ENCODE measurements at regions not wholly inside any gene's neighbourhood (a gene's known extent, or its start where the extent isn't known, plus 50 kb on each side); places are given as distances from the start of the nearest gene placed in this dataset.

GRCh38 chr16:27620541-27620940, 70.6 kb downstream of the KATNIP start:
- no peak for DNase-seq
- Histone ChIP-seq H3K56ac (ENCODE audit: insufficient read length, low read depth, low read length) (no peak overlapping the region), H3K9ac (ENCODE audit: extremely low read depth, insufficient read length, low read length) (no peak overlapping the region), H4K20me1 (ENCODE audit: control insufficient read depth, insufficient read depth, insufficient read length) (no peaks in the 10 kb centered on the region), H3K27ac (ENCODE audit: insufficient read length, low read depth, low read length) (no peak overlapping the region), H3K23me2 (ENCODE audit: insufficient read length, low read depth, low read length, poor library complexity, severe bottlenecking) (peaks cover 2% of the 10 kb centered on the region), H3K14ac (ENCODE audit: insufficient read depth, low read length) (no peak overlapping the region), H3K23ac (ENCODE audit: insufficient read length, low read depth, low read length) (no peak overlapping the region), H3T11ph (ENCODE audit: low read length) (no peak overlapping the region), H3K79me2 (ENCODE audit: insufficient read depth, low read length) (no peaks in the 10 kb centered on the region), H3K4me1 (ENCODE audit: insufficient read depth, low read length) (peaks cover 3% of the 10 kb centered on the region; the same call in 1 of the 2 replicates), H3K4ac (ENCODE audit: low read depth, low read length) (no peak overlapping the region), H3K79me1 (ENCODE audit: insufficient read depth, low read depth, low read length, poor library complexity, severe bottlenecking) (no peaks in the 10 kb centered on the region), H3K18ac (ENCODE audit: insufficient read length, low read depth, low read length) (no peak overlapping the region), H4K5ac (ENCODE audit: insufficient read length, low read depth, low read length) (no peak overlapping the region), H2AK5ac (ENCODE audit: insufficient read length, low read length) (no peak overlapping the region), H2BK5ac (ENCODE audit: insufficient read length, low read length) (no peak overlapping the region), H3K4me2 (ENCODE audit: insufficient read depth, insufficient read length, low read length) (no peak overlapping the region), H4K8ac (replicated peaks; ENCODE audit: insufficient read length, low read depth, low read length) (no peak overlapping the region), H2AFZ (ENCODE audit: low read length) (no peak overlapping the region), H2BK12ac (ENCODE audit: insufficient read length, low read depth, low read length) (no peak overlapping the region), H3K9me3 (ENCODE audit: control insufficient read depth, low read depth, low read length) (no peaks in the 10 kb centered on the region), H4K91ac (ENCODE audit: insufficient read length, low read depth, low read length) (no peak overlapping the region), H2BK15ac (ENCODE audit: low read depth, low read length) (no peak overlapping the region), H2BK20ac (ENCODE audit: low read depth, low read length, poor library complexity, severe bottlenecking) (no peak overlapping the region), H3K27me3 (ENCODE audit: insufficient read depth, low read length) (no peaks in the 10 kb centered on the region), H2BK120ac (ENCODE audit: low read depth, low read length, poor library complexity, severe bottlenecking) (no peak overlapping the region)
- H3K27ac Mint-ChIP-seq, result peak overlapping the region in 1 of 3 experiments; percentile 82; a peak in 1 of 7 replicates
- no peaks in the 10 kb centered on the region; the same call in 1 of the 2 replicates for H3K27me3 Mint-ChIP-seq (ENCODE audit: low read depth)
- peaks cover 0 to 6% (median 0%) of the 10 kb centered on the region in 3 experiments; a peak in 3 of 7 replicates for H3K36me3 Mint-ChIP-seq (ENCODE audit: insufficient read depth in 1 of 3, low read depth in 3 of 3)
- peaks cover 12 to 17% of the 10 kb centered on the region in 2 experiments for H3K4me1 Mint-ChIP-seq
- no peak for TF ChIP-seq CTCF (conservative IDR thresholded peaks at IDR 0.05)
- H3K4me3 Mint-ChIP-seq, result no peak overlapping the region
- WGBS (ENCODE audit: extremely low coverage, insufficient read length, low lambda C conversion rate), result no CpG with 5 or more reads among the region's 4 CpGs
- no peaks in the 10 kb centered on the region for H3K9me3 Mint-ChIP-seq
